ENCODE measurements at regions not wholly inside any gene's neighbourhood (a gene's known extent, or its start where the extent isn't known, plus 50 kb on each side); places are given as distances from the start of the nearest gene placed in this dataset.

DNA sequence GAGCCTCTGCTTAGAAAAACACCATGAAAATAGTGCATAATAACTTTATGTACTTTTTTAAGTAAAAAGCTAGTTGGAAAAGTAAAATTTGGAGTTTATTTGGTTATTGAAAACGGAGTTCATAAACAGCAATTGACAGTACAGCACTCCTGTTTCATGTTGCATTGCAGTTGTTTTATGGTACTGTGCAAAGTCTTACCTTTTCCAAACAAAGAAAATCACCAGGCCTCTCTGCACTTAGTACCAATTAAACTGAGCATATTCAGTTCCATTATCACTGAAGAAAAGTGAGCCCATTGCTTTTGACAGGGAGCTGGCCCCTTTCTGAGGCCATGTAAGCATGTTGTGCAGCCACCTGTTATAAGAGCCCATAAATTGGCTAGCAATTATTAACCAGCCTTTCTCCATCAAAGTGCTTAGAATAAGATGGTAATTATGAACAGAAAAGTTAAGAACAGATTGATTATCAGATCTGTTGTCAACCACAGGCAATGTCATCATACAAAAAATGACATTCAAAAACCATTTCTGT is 376.6 kb upstream of the EMCN start:
- ATAC-seq: no peak
- TF ChIP-seq SMAD3 (CRISPR knock-in tag; IDR thresholded peaks at IDR 0.05; ENCODE audit: borderline replicate concordance): no peak
- TF ChIP-seq, protein P1, sequence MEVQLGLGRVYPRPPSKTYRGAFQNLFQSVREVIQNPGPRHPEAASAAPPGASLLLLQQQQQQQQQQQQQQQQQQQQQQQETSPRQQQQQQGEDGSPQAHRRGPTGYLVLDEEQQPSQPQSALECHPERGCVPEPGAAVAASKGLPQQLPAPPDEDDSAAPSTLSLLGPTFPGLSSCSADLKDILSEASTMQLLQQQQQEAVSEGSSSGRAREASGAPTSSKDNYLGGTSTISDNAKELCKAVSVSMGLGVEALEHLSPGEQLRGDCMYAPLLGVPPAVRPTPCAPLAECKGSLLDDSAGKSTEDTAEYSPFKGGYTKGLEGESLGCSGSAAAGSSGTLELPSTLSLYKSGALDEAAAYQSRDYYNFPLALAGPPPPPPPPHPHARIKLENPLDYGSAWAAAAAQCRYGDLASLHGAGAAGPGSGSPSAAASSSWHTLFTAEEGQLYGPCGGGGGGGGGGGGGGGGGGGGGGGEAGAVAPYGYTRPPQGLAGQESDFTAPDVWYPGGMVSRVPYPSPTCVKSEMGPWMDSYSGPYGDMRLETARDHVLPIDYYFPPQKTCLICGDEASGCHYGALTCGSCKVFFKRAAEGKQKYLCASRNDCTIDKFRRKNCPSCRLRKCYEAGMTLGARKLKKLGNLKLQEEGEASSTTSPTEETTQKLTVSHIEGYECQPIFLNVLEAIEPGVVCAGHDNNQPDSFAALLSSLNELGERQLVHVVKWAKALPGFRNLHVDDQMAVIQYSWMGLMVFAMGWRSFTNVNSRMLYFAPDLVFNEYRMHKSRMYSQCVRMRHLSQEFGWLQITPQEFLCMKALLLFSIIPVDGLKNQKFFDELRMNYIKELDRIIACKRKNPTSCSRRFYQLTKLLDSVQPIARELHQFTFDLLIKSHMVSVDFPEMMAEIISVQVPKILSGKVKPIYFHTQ (CRISPR knock-in tag; IDR thresholded peaks at IDR 0.05): no peak
- TF ChIP-seq, protein P2, sequence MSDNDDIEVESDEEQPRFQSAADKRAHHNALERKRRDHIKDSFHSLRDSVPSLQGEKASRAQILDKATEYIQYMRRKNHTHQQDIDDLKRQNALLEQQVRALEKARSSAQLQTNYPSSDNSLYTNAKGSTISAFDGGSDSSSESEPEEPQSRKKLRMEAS (CRISPR knock-in tag; IDR thresholded peaks at IDR 0.05): no peak
- no peak for TF ChIP-seq CREM (CRISPR knock-in tag; IDR thresholded peaks at IDR 0.05)
- no peak for TF ChIP-seq ZNF416 (CRISPR knock-in tag; IDR thresholded peaks at IDR 0.05)
- TF ChIP-seq EMX1 (CRISPR knock-in tag; IDR thresholded peaks at IDR 0.05): no peak
- TF ChIP-seq TEAD1 (CRISPR knock-in tag; IDR thresholded peaks at IDR 0.05): no peak
- TF ChIP-seq FOXP1 (CRISPR knock-in tag; IDR thresholded peaks at IDR 0.05; ENCODE audit: borderline replicate concordance): no peak
- TF ChIP-seq ZNF317 (CRISPR knock-in tag; IDR thresholded peaks at IDR 0.05; ENCODE audit: borderline replicate concordance, low read depth): no peak
- TF ChIP-seq, protein P3, sequence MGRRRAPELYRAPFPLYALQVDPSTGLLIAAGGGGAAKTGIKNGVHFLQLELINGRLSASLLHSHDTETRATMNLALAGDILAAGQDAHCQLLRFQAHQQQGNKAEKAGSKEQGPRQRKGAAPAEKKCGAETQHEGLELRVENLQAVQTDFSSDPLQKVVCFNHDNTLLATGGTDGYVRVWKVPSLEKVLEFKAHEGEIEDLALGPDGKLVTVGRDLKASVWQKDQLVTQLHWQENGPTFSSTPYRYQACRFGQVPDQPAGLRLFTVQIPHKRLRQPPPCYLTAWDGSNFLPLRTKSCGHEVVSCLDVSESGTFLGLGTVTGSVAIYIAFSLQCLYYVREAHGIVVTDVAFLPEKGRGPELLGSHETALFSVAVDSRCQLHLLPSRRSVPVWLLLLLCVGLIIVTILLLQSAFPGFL (CRISPR knock-in tag; IDR thresholded peaks at IDR 0.05; ENCODE audit: borderline replicate concordance): no peak
- TF ChIP-seq, protein P4, sequence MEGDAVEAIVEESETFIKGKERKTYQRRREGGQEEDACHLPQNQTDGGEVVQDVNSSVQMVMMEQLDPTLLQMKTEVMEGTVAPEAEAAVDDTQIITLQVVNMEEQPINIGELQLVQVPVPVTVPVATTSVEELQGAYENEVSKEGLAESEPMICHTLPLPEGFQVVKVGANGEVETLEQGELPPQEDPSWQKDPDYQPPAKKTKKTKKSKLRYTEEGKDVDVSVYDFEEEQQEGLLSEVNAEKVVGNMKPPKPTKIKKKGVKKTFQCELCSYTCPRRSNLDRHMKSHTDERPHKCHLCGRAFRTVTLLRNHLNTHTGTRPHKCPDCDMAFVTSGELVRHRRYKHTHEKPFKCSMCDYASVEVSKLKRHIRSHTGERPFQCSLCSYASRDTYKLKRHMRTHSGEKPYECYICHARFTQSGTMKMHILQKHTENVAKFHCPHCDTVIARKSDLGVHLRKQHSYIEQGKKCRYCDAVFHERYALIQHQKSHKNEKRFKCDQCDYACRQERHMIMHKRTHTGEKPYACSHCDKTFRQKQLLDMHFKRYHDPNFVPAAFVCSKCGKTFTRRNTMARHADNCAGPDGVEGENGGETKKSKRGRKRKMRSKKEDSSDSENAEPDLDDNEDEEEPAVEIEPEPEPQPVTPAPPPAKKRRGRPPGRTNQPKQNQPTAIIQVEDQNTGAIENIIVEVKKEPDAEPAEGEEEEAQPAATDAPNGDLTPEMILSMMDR (IDR thresholded peaks at IDR 0.05): no peak
- TF ChIP-seq ZNF423 (CRISPR knock-in tag; IDR thresholded peaks at IDR 0.05): no peak
- TF ChIP-seq FOXK1 (CRISPR knock-in tag; IDR thresholded peaks at IDR 0.05): no peak
- TF ChIP-seq ZNF138 (CRISPR knock-in tag; conservative IDR thresholded peaks at IDR 0.05): no peak
- TF ChIP-seq SMAD4 (CRISPR knock-in tag; IDR thresholded peaks at IDR 0.05): no peak
- TF ChIP-seq GRHL2 (CRISPR knock-in tag; IDR thresholded peaks at IDR 0.05; ENCODE audit: insufficient replicate concordance, severe bottlenecking): no peak
- TF ChIP-seq, protein P5, sequence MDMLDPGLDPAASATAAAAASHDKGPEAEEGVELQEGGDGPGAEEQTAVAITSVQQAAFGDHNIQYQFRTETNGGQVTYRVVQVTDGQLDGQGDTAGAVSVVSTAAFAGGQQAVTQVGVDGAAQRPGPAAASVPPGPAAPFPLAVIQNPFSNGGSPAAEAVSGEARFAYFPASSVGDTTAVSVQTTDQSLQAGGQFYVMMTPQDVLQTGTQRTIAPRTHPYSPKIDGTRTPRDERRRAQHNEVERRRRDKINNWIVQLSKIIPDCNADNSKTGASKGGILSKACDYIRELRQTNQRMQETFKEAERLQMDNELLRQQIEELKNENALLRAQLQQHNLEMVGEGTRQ (CRISPR knock-in tag; IDR thresholded peaks at IDR 0.05): no peak
- Mint-ChIP-seq H3K27ac (no peak overlapping the region), H3K4me1 (peaks cover under 1% of the 10 kb centered on the region; the same call in 1 of the 2 replicates), H3K9me3 (peaks cover 17% of the 10 kb centered on the region), H3K27me3 (ENCODE audit: low read depth) (no peaks in the 10 kb centered on the region), H3K4me3 (no peak overlapping the region), H3K36me3 (peaks cover 7% of the 10 kb centered on the region)
- DNase-seq (ENCODE audit: low spot score): no peak
- CTCF ChIA-PET: no interaction called here
- POLR2A ChIA-PET: no interaction called here

DNA sequence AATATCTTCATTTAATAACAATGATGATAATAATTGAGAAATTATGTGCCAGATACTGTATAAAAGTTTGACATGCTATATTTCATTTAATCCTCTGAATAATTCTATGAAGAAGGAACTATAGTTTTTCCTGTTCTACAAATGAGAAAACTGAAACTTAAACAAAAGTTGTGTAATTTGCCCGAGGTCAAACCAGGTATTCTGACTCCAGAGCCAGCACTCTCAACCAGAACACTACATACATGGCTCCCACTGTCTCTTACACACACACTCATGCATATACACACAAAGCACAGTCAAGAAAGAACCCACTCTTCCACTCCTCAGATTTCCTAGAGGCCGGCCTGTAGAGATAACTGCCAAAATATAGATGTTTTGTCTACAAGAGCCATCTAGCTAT is 374.0 kb upstream of the EMCN start:
- POLR2A ChIA-PET: no interaction called here
- Mint-ChIP-seq H3K9me3 (peaks cover 25% of the 10 kb centered on the region), H3K4me3 (no peak overlapping the region), H3K27me3 (ENCODE audit: low read depth) (no peaks in the 10 kb centered on the region), H3K4me1 (peaks cover 9% of the 10 kb centered on the region), H3K27ac (no peak overlapping the region), H3K36me3 (peaks cover 7% of the 10 kb centered on the region)
- no peak for ATAC-seq
- CTCF ChIA-PET: no interaction called here
- DNase-seq (ENCODE audit: low spot score): no peak
- no peak for TF ChIP-seq FOXP1 (CRISPR knock-in tag; IDR thresholded peaks at IDR 0.05; ENCODE audit: borderline replicate concordance)
- TF ChIP-seq, protein P6, sequence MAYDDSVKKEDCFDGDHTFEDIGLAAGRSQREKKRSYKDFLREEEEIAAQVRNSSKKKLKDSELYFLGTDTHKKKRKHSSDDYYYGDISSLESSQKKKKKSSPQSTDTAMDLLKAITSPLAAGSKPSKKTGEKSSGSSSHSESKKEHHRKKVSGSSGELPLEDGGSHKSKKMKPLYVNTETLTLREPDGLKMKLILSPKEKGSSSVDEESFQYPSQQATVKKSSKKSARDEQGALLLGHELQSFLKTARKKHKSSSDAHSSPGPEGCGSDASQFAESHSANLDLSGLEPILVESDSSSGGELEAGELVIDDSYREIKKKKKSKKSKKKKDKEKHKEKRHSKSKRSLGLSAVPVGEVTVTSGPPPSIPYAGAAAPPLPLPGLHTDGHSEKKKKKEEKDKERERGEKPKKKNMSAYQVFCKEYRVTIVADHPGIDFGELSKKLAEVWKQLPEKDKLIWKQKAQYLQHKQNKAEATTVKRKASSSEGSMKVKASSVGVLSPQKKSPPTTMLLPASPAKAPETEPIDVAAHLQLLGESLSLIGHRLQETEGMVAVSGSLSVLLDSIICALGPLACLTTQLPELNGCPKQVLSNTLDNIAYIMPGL (CRISPR knock-in tag; IDR thresholded peaks at IDR 0.05): no peak
- TF ChIP-seq JUN (CRISPR knock-in tag; IDR thresholded peaks at IDR 0.05): no peak
